ENCODE measurements at regions not wholly inside any gene's neighbourhood (a gene's known extent, or its start where the extent isn't known, plus 50 kb on each side); places are given as distances from the start of the nearest gene placed in this dataset.

DNA sequence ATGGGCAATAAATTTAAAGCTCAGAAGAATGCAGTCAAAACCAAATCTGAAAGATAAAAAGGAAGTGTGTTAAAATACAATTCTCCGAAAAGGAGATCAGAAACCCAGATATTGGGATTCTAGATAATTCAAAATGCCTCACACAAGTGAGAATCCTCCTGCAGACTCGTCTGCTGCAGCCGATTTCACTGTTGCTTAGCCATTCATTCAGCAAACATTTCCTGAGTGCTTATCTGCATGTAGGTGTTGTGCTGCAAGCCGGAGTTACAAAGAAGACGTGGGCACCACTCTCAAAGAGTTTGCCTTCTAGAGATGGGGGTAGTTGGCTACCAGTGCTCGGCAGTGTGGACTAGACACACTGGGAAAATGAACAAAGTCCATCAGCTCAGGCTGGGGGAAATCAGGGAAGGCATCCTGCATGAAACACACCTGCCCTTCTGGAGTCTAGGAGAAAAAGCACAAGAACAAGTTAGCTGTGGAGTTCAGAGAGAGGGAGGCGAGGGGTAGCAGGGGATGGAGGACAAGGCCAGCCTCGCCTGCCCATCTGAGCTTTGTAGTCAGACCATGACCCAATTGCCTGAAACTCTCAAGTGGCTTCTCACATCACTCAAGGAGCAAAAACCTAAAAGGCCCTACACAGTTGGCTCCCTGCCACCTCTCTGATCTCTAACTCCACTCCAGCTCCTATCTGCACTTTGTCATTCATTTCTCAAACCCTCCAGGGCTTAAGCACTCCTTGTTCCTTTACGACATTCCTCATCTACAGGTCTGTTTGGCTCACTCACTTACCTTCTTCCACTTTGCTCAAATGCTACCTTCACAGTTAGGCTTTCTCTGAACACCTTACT is 310.0 kb upstream of the DDHD1 start:
- DNase-seq (ENCODE audit: low read depth): no peak

DNA sequence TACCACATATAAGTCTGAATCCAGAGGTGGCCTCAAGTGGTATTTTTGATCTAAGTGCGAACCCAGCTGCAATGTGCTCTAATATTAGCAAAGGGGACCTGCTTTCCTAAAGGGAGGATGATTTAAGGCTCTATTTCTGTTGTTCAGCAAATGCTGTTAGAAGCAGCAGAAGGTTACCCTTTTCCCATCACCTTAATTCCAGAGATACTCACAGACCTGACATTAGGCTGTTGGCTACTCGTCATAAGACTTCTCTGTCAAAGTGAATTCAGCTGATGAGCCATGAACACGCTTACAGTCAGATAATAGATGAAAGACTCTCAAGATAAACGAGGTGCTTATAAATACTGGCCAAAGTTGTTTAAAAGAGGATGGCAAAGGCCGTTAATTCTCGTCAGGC is 308.7 kb upstream of the DDHD1 start:
- no peak for DNase-seq (ENCODE audit: low read depth)

DNA sequence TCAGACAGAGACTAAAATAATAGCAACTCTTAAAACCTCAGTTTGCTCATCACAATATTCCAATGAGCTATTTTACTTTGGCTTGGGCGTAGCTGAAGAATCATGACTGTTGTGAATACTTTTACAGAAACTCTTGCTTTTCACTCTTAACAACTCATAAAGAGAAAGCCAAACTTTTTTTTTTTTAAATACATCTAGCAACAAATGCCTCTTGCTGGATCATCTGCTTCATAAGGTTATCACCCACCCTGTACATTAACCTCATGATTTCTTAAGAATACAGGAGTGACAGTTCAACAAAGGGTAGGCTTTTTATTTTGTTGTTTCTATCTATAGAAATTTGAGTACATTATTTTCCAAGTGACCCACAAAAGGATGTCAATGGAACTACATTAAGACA is 307.4 kb upstream of the DDHD1 start:
- DNase-seq (ENCODE audit: low read depth): no peak

DNA sequence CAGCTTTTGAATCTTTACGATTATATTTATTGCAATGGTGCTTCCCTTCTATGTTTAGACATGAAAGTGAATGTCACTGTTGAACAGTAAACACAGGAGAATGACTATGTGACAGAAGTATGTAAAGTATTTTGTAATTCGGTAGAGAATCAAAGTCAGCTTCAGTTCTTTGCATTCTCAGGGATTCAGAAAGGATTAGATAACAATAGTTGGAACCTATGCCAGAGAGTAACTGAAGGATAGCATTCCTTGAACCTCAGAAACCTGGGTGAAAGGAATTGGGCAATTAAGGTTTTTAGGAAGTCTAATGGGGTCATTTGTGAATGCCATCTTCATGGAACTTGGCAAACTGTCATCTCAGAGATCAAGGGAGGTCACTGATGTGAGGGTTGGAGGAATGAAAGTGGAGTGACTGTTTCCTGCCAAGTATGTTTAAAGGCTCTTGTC is 305.3 kb upstream of the DDHD1 start:
- no peak for DNase-seq (ENCODE audit: low read depth)

DNA sequence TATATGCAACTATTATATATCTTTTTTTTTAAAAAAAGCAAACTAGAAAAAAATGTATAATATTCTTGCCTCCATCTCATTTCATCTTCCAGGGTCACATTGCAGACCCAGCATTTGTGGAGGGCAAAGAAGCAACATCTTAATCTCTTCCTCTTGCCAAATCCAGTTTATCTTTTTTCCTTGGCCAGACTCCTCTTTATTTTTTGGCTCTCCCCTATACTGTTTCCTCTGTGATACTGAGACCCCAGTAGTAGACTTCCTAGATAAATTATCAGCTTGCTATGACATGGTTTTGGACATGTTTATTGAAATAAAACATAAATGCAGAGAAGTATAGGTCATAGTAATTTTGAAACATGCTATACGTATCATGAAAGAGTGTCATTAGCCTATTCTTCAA is 303.8 kb upstream of the DDHD1 start:
- DNase-seq (ENCODE audit: low read depth): no peak

DNA sequence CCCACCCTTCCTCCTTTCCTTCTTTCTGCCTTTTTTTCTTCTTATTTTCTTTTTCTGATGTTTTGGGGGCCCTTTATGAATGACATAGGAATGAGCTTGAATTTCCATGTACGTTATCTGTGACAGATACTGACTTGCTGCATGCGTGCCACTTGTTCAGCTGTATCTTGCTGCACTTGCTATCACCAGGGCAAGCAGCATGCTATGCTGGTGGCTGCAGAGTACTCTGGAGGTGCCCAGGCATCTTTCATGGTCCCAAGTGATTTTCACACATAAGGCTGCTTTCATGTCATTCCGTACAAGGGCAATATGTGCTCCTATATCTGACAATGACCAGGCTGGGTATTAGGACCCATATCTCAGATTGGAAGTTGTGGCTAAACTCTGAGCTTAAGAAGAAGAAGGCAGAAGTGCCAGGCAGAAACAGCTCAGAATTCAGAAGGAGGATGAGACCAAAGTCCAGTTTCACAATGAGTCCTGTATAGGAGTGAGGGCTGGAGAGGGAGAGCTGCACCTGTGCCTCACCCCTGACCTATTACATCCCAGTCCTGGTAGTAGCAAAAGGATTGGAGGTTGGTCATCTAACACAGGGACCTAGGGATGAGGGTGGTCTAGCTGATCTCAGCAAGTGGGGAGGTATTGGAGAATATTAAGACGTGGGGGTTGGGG is 299.0 kb upstream of the DDHD1 start:
- DNase-seq (ENCODE audit: low read depth): no peak

DNA sequence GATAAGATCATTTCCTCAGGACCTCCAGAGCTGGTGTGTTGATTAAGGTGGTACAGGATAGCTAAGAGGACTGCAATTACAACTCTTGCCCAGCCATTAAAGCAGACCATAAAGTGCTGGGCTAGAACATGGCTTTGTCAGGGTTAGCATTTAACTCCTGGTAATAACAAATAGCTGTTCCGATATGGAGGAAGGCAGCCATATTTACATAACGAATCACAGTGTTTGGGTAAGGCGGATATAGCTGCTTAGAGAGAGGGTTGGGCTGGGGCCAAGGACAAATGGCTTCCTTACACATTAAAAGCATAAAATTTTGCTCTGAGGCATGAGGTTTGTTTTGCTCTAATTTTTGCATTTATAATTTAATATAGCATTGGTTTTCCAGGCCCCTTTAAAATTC is 297.7 kb upstream of the DDHD1 start:
- DNase-seq (ENCODE audit: low read depth): no peak

DNA sequence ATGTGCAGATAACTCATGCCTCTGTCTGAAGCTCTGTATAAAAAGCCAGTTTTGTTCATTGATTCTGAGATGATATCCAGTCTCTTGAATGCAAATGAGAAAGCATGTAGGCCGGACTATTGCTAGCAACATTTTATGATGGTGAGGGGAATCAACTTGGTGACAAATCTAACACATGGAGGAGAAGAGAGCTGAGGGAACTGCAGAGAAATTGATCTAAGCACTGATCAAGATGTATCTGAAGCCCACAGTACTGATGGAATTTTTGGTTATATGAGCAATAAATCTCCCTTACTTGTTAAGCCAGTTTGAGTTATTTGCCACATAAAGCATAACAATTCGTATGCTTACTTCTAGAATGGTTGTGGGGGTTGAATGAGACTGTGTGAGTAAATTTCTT is 295.6 kb upstream of the DDHD1 start:
- no peak for DNase-seq (ENCODE audit: low read depth)

DNA sequence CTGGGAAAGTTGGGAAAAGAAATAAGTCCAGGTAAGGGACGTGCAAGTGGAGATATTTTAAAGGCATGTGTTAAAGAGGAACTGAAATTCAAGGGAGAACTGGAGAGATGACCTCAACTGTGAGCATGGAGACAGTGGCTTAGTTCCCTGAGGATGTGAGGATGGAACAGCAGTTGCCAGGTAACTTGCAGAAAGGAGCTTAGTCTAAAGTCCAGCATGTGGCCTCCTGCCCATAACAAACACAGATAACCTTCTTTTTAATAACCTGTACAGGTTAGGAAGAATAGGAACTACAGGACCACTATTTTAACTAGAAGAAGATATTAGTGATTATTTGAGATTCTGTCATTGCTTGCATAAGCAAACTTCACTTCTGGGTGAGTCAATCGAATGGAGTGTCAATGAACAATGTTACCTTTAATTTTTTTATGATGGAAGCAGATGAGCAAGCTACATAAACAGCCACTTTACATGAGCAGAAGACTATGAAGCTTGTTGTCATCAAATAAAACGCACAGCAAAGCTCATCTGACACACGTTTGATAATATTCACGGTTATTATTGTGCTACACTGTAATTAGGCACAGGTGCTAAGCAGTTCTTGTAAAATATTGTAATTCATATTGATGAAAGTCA is 291.7 kb upstream of the DDHD1 start:
- DNase-seq (ENCODE audit: low read depth): no peak

DNA sequence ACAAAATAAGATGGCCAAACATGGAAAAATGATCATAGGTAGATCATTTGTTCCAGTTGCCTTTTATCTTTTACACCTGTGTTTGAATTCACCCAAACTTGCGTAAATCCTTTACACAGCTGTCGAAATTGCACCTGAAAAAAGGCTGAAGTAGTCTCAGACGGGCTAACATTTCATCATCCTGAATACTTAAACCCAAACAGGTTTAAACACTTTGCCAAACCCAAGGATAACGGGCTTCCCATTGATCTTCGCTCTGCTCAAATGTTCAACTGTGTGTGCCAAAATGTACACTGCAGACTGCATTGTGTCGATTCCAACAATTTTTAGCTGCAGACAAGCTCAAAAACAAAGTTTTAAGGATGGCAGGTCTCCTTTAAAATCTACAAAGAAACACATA is 288.7 kb upstream of the DDHD1 start:
- DNase-seq (ENCODE audit: low read depth): no peak

DNA sequence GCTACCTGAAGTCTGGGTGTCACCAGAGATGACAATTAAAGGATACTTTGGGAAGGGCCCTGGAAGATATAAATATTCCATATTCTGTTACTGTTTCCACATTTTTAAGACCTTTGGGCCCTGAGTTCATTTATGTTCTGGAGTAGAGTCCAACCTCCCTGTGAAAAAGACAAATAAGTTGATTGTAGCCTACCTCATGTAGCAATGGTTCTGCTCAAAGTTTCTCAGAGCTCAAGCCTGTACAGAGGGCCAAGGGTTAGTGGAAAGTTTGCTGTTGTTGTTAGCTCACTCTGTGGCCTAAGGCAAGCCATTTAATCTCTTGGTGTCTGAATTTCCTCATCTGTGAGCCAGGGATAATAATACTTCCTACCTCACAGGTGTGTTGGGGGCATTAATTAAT is 284.7 kb upstream of the DDHD1 start:
- no peak for DNase-seq (ENCODE audit: low read depth)

DNA sequence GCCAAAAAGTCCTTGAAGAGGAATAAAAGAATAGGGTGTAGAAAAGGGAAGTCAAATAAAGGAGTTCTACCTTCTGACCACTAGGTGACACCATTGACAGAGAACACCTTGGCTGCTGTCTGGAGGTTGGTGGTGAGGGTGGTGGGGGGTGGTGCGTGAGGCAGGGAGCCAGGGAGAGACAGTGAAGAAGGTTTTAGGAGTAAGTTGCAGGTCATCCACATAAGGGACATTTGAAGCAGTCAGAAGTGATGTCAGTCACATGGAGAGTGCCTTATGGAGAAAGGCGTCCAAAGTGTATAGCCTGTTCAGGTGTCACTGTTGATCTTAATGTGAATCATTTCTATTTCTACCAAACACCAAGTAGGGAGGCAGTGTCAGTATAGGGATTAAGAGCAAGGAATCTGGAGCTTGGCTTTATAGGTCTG is 279.3 kb upstream of the DDHD1 start:
- no peak for DNase-seq (ENCODE audit: low read depth)

DNA sequence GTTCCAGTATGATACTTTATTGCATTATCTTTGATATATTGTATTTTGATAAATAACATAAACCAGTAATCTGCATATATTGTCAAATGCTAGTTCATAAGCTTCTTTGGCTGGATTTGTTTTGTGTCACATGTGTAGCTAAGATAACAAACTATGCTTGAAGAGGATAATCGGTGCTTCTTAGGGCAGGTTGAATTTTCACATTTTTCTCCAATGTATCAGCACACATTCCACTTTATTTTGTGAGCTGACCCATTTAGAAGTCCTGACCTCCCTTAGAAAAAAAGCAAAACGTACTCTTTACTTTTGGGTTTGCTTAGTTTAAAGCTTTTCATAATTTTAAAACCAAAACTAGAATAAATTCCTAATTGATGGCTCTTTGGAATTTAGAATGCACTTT is 277.7 kb upstream of the DDHD1 start:
- no peak for DNase-seq (ENCODE audit: low read depth)

DNA sequence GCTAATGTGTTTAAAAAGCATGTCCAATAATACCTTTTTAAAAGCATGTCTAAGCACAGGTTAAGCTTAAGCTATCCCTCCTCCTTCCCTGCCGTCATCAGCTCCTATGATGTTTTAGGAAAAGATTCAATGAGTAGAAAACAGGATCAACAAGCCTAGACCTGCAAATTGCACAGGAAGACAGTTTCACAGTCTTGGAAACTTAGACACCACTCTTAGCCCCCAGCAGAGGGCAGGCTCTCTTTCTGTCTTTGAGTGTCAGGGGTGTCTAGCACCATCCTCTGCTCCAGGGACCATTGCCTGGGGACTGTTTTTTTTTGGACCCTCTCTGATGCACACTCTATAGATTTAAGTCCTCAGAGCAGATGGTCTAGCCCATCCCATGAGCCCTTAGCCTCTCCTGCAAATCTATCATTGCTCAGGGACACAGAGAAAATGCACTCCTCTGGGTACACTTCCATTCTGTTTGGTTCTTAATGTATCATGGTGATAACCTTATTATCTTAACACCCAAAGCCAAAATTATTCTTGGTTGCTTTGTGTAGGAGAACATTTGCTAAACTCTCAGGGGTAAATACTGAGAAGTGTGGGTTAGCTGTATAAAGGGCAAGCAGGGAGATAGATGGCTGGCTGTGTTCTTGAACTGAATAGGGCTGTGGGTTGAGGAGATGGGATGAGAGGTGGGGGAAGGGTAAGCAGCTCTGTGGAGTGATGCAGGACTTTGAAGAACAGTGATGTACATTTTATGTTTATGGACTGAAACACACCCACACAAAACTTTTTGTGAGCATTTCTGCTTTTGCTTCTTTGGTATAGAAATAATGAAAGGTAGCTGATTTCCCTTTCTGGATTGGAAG is 259.9 kb upstream of the DDHD1 start:
- DNase-seq (ENCODE audit: low read depth): no peak

DNA sequence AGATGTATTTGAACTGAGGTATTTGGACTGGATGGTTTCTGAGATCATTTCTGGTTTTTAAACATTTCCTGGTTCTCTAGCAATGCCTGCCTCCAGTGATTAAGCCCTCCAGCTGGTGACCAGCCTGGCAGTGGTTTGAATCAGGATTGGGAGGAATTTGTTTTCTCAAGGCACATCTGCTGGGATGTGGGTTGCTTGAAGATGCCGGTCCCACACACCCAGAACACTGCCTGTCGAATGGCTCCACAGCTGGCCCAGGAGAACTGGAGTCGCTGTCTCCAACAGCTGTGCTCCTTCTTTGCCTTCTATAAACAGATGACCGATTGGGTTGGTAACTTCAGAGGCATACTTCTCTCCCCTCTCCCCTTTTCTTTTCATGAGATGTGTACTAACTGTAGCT is 258.0 kb upstream of the DDHD1 start:
- DNase-seq (ENCODE audit: low read depth): no peak

DNA sequence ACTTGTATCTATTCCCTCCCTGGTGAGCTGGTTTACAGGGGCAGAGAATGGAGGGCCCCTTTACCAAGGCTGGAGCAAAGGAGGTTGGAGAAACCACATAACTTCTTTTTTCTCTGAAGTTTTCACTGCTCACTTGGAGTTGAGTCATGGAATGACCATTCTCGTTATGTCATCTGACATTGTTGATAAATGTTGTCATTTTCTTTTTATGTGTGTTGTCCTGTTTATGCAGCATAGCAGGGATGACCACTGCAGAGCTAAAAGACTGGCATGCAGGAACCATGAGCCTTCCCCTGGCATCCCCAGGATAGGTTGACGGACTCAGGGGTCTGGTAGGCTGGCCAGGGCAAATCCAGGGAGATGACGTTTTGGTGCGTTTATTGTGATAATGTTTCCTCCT is 256.8 kb upstream of the DDHD1 start:
- DNase-seq (ENCODE audit: low read depth): no peak

DNA sequence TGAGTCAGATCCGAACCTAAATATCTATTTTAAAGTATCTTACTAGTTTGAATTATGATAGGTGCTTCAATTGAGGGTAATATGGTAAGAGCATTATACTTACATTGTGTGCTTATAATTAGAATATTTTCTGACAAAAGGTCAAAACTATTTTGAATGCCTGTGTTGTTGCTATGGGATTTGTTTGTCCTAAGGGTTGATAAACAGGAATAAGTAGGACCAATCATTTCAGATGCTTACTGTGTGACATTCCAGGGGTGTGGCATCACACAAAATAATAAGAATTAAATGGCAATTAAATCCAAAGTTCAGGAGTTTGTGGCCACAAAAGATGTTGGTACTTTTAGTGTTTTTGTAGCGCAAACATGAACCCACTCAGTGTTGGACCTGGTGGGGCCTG is 256.2 kb upstream of the DDHD1 start:
- DNase-seq (ENCODE audit: low read depth): no peak

DNA sequence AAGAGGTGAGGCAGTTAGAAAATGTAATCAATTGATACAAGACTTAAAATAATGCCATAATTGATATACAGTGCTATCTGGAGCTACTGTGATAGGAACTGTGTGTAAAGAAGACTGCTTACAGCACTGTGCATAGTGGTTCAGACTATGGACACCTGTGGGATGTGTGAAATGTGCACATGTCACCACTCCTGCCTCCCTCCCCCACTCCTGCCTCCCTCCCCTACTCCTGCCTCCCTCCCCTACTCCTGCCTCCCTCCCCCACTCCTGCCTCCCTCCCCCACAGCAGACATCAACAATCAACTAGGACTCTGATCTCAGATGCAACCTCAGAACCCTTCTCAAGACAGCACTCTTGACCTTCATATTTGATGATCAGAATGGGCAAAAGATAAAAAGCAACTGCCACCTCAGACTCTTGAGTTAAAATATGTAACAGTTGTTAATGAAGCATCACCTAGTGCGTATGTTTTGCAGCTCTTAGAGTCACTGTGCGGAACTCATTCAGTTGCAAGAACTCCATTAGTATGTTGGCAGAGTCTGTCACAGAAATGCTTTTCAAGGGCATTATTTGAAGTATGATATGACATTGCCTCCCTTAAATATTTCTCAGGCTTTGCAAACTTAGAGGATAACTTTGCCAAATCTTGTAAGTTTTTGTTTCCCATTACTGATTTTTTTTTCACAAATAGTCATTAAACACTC is 255.2 kb upstream of the DDHD1 start:
- no peak for DNase-seq (ENCODE audit: low read depth)

DNA sequence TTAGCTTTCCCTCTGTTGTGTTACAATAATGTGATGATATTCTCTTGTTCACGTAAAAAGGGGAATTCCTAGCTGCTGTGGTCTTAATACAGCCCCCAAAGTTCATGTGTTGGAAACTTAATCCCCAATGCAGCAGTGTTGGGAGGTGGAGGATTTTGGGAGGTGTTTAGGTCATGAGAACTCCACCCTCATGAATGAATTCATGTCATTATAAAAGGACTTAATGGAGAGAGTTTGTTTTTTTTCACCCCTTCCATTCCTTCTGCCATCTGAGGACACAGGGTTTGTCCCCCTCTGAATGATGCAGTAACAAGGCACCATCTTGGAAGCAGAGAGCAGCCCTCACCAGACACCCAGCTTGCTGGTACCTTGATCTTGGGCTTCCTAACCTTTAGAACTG is 253.4 kb upstream of the DDHD1 start:
- DNase-seq (ENCODE audit: low read depth): no peak

DNA sequence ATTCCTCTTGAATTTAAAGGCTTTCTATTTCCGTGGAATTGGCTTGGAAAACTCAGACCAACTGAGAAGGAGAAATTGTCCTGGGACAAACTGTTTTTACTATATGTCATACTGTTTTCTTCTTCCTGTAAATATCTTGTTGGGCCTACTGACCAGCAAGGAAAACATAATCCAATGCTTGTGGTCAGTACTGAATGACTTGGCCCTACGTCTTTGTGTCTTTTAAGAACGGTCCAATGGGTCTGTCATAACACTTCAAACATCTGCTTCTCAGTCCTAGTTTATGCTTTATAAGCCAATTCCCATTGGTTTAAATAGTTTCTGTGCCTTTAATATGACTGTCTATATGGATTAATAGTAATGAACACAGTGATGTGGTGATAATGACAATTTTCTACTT is 248.5 kb upstream of the DDHD1 start:
- no peak for DNase-seq (ENCODE audit: low read depth)

DNA sequence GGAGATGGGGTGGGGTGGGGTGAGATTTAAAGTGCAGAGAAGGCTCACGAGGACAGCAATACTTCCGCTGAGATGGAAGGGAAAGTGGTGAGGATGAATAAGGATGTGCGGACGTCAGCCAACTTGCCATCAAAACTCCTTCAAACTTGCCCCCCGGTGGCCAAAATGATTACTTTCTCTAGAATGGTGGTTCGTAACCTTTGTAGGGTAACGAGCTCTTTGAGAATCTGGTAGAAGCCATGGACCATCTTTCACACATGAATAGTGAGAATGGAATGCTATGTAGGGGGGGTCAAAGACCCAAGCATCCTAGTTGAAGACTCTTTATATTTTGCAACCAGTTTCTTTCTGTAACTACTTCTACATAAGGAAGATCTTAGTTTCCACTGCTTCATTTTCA is 245.9 kb upstream of the DDHD1 start:
- no peak for DNase-seq (ENCODE audit: low read depth)

DNA sequence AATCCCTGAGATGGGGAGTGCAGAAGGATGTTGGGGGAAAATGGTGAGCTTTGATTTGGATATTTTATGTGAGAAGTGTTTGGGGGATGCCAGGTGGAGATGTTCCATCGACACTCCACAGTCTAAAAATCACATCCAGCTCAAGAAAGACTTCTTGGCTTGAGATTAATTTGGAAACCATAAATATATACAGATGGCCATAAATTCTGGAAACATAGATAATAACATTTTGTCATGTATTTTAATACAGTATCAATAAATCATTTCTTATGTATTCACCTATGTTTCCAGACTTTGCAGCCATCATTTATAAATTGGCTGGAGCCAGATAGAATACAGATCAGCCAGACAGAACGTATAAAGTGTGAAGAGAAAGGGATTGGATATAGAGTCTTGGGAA is 245.5 kb upstream of the DDHD1 start:
- DNase-seq (ENCODE audit: low read depth): no peak

Measured in activated gamma-delta T cell treated with anti-CD3 and anti-CD28 coated beads, Interleukin-2, amount 50 U/mL, for 16 hours (primary cell).